ENCODE measurements at regions not wholly inside any gene's neighbourhood (a gene's known extent, or its start where the extent isn't known, plus 50 kb on each side); places are given as distances from the start of the nearest gene placed in this dataset.

- TF ChIP-seq, protein P1, sequence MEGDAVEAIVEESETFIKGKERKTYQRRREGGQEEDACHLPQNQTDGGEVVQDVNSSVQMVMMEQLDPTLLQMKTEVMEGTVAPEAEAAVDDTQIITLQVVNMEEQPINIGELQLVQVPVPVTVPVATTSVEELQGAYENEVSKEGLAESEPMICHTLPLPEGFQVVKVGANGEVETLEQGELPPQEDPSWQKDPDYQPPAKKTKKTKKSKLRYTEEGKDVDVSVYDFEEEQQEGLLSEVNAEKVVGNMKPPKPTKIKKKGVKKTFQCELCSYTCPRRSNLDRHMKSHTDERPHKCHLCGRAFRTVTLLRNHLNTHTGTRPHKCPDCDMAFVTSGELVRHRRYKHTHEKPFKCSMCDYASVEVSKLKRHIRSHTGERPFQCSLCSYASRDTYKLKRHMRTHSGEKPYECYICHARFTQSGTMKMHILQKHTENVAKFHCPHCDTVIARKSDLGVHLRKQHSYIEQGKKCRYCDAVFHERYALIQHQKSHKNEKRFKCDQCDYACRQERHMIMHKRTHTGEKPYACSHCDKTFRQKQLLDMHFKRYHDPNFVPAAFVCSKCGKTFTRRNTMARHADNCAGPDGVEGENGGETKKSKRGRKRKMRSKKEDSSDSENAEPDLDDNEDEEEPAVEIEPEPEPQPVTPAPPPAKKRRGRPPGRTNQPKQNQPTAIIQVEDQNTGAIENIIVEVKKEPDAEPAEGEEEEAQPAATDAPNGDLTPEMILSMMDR (IDR thresholded peaks at IDR 0.05; ENCODE audit: poor library complexity), result no peak
- no peak for TF ChIP-seq EZH2 (IDR thresholded peaks at IDR 0.05; ENCODE audit: borderline replicate concordance)
Observed at GRCh38 chr13:77377016-77377415, 50.1 kb upstream of the MYCBP2 start.

Data from hepatocyte (in vitro differentiated cells).